ENCODE measurements at regions not wholly inside any gene's neighbourhood (a gene's known extent, or its start where the extent isn't known, plus 50 kb on each side); places are given as distances from the start of the nearest gene placed in this dataset.

DNA sequence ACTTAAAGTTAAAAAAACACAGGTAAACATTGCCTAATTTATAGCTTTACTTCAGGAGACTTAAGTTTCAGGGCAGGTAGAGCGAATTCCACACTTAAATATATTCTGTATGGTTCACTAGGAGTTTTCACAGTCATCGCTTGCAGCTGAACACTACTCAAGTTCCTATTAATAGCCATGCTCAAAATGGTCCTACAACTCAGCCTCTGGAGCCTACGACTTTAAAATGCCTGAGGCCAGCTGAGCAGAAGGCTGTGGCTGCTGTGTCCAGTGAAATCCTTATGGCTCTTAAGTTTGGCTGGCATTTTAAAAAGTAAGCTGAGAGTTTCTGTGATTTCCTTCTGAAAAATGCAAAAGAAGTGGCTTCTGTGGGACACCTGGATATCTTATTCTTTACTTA lies 105.4 kb upstream of the GLI3 start:
- no peak overlapping the region for H4K5ac ChIP-seq (ENCODE audit: insufficient read length, low read depth, low read length)
- no peaks in the 10 kb centered on the region for H4K20me1 ChIP-seq (ENCODE audit: control insufficient read depth, insufficient read depth, insufficient read length)
- H3K18ac ChIP-seq (ENCODE audit: insufficient read length, low read depth, low read length), result no peak overlapping the region
- H3K56ac ChIP-seq (ENCODE audit: insufficient read length, low read depth, low read length), result no peak overlapping the region
- no peak overlapping the region for H3K4me2 ChIP-seq (ENCODE audit: insufficient read depth, insufficient read length, low read length)
- no peaks in the 10 kb centered on the region for H3K79me1 ChIP-seq (ENCODE audit: insufficient read depth, low read depth, low read length, poor library complexity, severe bottlenecking)
- no peak overlapping the region for H3K23ac ChIP-seq (ENCODE audit: insufficient read length, low read depth, low read length)
- no peaks in the 10 kb centered on the region for H3K36me3 Mint-ChIP-seq (ENCODE audit: insufficient read depth in 1 of 3, low read depth in 3 of 3)
- H3K27me3 Mint-ChIP-seq (ENCODE audit: low read depth), result no peaks in the 10 kb centered on the region
- H3K4ac ChIP-seq (ENCODE audit: low read depth, low read length), result no peak overlapping the region
- WGBS (ENCODE audit: extremely low coverage, insufficient read length, low lambda C conversion rate), result no CpG with 5 or more reads among the region's 3 CpGs
- no peaks in the 10 kb centered on the region for H3K9me3 Mint-ChIP-seq
- H3T11ph ChIP-seq (ENCODE audit: low read length), result no peak overlapping the region
- H2AFZ ChIP-seq (ENCODE audit: low read length), result no peak overlapping the region
- no peak for DNase-seq
- no peak overlapping the region for H3K27ac Mint-ChIP-seq
- no peak overlapping the region for H2BK20ac ChIP-seq (ENCODE audit: low read depth, low read length, poor library complexity, severe bottlenecking)
- H3K79me2 ChIP-seq (ENCODE audit: insufficient read depth, low read length), result no peaks in the 10 kb centered on the region
- H2BK15ac ChIP-seq (ENCODE audit: low read depth, low read length), result no peak overlapping the region
- peaks cover 7% of the 10 kb centered on the region; the same call in 1 of the 2 replicates for H3K4me1 ChIP-seq (ENCODE audit: insufficient read depth, low read length)
- no peak overlapping the region for H2BK12ac ChIP-seq (ENCODE audit: insufficient read length, low read depth, low read length)
- TF ChIP-seq, protein P1, sequence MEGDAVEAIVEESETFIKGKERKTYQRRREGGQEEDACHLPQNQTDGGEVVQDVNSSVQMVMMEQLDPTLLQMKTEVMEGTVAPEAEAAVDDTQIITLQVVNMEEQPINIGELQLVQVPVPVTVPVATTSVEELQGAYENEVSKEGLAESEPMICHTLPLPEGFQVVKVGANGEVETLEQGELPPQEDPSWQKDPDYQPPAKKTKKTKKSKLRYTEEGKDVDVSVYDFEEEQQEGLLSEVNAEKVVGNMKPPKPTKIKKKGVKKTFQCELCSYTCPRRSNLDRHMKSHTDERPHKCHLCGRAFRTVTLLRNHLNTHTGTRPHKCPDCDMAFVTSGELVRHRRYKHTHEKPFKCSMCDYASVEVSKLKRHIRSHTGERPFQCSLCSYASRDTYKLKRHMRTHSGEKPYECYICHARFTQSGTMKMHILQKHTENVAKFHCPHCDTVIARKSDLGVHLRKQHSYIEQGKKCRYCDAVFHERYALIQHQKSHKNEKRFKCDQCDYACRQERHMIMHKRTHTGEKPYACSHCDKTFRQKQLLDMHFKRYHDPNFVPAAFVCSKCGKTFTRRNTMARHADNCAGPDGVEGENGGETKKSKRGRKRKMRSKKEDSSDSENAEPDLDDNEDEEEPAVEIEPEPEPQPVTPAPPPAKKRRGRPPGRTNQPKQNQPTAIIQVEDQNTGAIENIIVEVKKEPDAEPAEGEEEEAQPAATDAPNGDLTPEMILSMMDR (conservative IDR thresholded peaks at IDR 0.05), result no peak
- no peak overlapping the region for H4K8ac ChIP-seq (replicated peaks; ENCODE audit: insufficient read length, low read depth, low read length)
- no peak overlapping the region for H3K27ac ChIP-seq (ENCODE audit: insufficient read length, low read depth, low read length)
- peaks cover 41 to 51% of the 10 kb centered on the region in 2 experiments for H3K4me1 Mint-ChIP-seq
- no peaks in the 10 kb centered on the region for H3K23me2 ChIP-seq (ENCODE audit: insufficient read length, low read depth, low read length, poor library complexity, severe bottlenecking)
- no peak overlapping the region for H3K14ac ChIP-seq (ENCODE audit: insufficient read depth, low read length)
- H2AK5ac ChIP-seq (ENCODE audit: insufficient read length, low read length), result no peak overlapping the region
- H3K9ac ChIP-seq (ENCODE audit: extremely low read depth, insufficient read length, low read length), result no peak overlapping the region
- no peak overlapping the region for H3K4me3 Mint-ChIP-seq
- no peak overlapping the region for H4K91ac ChIP-seq (ENCODE audit: insufficient read length, low read depth, low read length)
- no peak overlapping the region for H2BK5ac ChIP-seq (ENCODE audit: insufficient read length, low read length)
- H3K9me3 ChIP-seq (ENCODE audit: control insufficient read depth, low read depth, low read length), result no peaks in the 10 kb centered on the region
- H3K27me3 ChIP-seq (ENCODE audit: insufficient read depth, low read length), result no peaks in the 10 kb centered on the region
- no peak overlapping the region for H2BK120ac ChIP-seq (ENCODE audit: low read depth, low read length, poor library complexity, severe bottlenecking)
